Activated CD4-positive, alpha-beta T cell treated with anti-CD3 and anti-CD28 coated beads, Interleukin-2, amount 50 U/mL, for 16 hours (primary cell): ENCODE measurements at regions not wholly inside any gene's neighbourhood (a gene's known extent, or its start where the extent isn't known, plus 50 kb on each side); places are given as distances from the start of the nearest gene placed in this dataset.
"Not testable (repeated sequence)": the region's sequence is repeated elsewhere in the genome, so short reads cannot be mapped to it uniquely, and the experiment has no call there.

Experiments
- DNase-seq: peaks from one replicate; pipeline ENCODE4 v3.0.0-alpha.2; 2020

DNA sequence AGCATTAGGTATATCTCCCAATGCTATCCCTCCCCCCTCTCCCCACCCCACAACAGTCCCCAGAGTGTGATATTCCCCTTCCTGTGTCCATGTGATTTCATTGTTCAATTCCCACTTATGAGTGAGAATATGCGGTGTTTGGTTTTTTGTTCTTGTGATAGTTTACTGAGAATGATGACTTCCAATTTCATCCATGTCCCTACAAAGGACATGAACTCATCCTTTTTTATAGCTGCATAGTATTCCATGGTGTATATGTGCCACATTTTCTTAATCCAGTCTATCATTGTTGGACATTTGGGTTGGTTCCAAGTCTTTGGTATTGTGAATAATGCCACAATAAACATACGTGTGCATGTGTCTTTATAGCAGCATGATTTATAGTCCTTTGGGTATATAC, 194.6 kb upstream of the WSB1 start:
- not testable (repeated sequence) for DNase-seq

- DNase-seq: not testable (repeated sequence)
Measured at GRCh38 chr17:27104605-27105221, 189.2 kb upstream of the WSB1 start.

- no peak for DNase-seq
Measured at GRCh38 chr17:27105636-27106035, 188.3 kb upstream of the WSB1 start.

- DNase-seq: no peak
Measured at GRCh38 chr17:27106347-27106981, 187.4 kb upstream of the WSB1 start.

DNA sequence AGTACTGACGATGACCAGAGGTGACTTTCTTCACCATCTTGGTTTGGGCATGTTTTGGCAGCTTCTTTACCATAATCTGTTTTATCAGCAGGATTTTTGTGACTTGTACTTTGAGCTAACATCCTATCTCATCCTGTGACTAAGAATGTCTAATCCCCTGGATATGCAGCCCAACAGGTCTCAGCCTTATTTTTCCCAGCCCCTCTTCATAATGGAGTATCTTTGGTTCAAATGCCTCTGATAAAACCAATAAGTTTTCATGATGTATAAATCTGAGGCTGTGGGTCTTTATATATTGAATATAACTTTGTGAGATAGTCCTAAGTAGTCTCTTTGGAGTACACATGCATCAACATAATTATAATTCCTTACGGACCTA, 186.9 kb upstream of the WSB1 start:
- no peak for DNase-seq

GRCh38 chr17:27107386-27108328, 186.3 kb upstream of the WSB1 start:
- not testable (repeated sequence) for DNase-seq

DNA sequence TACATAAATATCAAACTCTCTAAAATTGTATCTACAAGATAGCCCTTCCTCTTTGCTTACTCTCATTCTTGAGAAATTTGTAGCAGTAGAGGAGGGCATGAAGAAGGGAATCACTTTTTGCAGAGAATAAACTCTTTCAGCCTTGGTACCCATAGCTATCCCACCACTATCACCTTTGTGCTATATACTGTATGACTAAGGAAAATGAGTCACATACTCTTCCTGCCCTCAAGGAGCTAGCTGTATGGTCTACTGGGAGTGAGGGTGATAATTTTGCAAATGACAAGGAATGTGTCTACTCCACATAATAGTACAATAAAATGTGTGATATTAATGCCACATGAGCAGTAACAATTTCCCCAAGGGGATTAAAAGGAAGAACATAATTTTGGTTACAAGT, 184.6 kb upstream of the WSB1 start:
- DNase-seq: no peak

- no peak for DNase-seq
Measured at GRCh38 chr17:27153005-27153404, 140.9 kb upstream of the WSB1 start.

GRCh38 chr17:27155866-27156265, 138.0 kb upstream of the WSB1 start:
- no peak for DNase-seq

DNA sequence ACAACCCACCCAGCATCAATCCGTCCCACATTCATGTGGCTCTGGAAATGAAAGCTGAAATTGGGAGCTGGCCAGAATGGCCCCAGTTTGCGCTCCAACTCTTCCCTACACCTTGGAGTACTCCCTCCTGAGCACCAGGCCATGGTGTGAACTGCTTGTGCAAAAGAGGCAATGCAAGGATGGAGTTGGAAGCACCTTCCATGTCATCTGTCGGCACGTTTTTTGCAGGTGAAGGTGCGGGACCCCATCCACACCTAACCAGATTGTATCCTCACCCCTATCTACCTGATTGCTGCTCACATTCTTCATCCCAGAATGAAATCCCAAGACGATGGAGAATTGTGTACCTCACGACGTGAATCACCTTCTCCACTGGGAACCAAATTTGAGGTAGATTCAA, 136.6 kb upstream of the WSB1 start:
- no peak for DNase-seq

GRCh38 chr17:27157898-27158297, 136.0 kb upstream of the WSB1 start:
- no peak for DNase-seq

GRCh38 chr17:27158382-27158781, 135.5 kb upstream of the WSB1 start:
- no peak for DNase-seq

GRCh38 chr17:27180322-27180721, 113.6 kb upstream of the WSB1 start:
- no peak for DNase-seq

- DNase-seq: not testable (repeated sequence)
Measured at GRCh38 chr17:27181379-27181925, 112.5 kb upstream of the WSB1 start.

GRCh38 chr17:27181935-27182334, 112.0 kb upstream of the WSB1 start:
- DNase-seq: no peak

- DNase-seq: peak; percentile 43
Measured at GRCh38 chr17:27197505-27197904, 96.4 kb upstream of the WSB1 start.

DNA sequence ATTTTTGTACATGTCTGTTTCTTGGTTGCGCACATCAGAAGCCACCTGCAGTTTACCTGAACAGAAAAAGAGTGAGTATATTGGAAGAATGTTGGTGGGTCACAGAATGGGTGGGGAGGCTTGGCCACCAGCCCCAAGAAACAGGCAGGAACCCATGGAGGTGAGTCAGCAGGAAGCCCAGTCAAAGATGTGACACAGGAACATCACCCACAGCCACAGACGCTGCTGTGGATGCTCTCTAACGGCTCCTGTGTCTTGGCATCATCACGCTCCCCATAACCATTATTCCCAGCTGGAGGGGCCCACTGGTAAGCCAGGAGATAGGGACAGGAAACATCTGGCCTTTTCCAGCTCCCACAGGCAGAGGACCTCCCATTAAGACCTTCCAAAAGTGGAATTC, 94.0 kb upstream of the WSB1 start:
- DNase-seq: no peak

DNA sequence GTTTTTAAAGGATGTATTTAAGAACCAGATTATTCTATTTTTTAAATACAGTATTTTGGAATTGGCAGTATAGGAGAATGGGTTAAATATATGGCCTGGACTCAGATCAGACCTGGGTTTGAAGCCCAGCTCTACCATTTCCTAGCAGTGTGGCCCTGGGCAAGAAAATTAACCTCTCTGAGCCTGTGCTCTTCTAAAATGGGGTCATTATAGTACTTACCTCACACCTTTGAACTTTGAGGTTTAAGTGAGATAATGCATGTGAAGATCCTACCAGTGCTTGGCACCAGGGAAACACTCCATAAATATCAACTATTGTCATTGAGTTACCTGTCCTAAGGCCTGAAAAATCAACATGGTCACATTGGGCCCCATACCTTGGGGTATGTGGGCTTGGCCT, 93.4 kb upstream of the WSB1 start:
- no peak for DNase-seq

DNA sequence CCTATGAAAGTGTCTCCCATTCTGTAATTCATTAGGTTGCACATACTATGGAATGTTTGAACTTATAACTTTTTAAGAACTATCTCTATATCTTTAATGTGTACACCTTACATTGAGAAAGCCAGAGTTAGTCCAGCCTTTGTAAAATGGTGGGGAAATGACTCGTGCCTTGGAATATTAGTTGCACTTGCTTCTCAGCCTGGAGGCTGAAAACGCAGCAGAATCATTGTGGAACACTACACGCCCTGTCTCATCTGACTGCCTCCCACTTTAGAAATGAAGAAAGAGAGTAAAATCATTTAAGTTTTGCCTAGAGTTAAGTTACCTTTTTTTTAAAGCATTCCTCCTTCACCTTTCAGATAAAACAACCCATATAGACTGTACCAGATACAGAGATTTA, 90.7 kb upstream of the WSB1 start:
- DNase-seq: no peak

- DNase-seq: peak; percentile 45
Measured at GRCh38 chr17:27206447-27206846, 87.5 kb upstream of the WSB1 start.

- DNase-seq: peak; percentile 62
Measured at GRCh38 chr17:27207073-27207513, 86.8 kb upstream of the WSB1 start.

DNA sequence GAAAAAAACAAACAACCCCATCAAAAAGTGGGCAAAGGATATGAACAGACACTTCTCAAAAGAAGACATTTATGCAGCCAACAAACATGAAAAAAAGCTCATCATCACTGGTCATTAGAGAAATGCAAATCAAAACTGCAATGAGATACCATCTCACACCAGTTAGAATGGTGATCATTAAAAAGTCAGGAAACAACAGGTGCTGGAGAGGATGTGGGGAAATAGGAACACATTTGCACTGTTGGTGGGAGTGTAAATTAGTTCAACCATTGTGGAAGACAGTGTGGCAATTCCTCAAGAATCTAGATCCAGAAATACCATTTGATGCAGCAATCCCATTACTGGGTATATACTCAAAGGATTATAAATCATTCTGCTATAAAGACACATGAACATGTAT, 85.5 kb upstream of the WSB1 start:
- not testable (repeated sequence) for DNase-seq

- DNase-seq: no peak
Measured at GRCh38 chr17:27209316-27209715, 84.6 kb upstream of the WSB1 start.

DNA sequence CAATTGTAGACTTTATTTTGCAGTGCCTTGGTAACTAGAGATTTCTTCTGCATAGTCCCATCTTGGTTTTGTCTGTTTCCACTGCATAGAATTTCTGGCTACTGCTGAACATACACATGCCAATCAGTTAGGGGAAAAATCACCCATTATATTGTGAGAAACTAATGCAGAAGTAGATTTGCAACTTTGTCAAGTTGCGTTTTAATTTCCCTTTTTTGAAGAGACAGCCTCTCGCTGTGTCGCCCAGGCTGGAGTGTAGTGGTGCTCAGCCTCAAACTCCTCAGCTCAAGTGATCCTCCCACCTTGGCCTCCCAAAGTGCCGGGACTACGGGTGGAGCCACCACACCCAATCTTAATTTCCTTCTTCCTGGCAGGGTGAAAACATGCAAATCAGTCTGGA, 83.1 kb upstream of the WSB1 start:
- not testable (repeated sequence) for DNase-seq
